Trophoblast cell (in vitro differentiated cells and primary cell): ENCODE measurements at regions not wholly inside any gene's neighbourhood (a gene's known extent, or its start where the extent isn't known, plus 50 kb on each side); places are given as distances from the start of the nearest gene placed in this dataset.

Source experiments
- DNase-seq, 2 donors: peaks; one replicate each; pipeline ENCODE4 v3.0.0-alpha.2; 2016
- H2AFZ ChIP-seq: 2 replicates; pipeline ENCODE4 v1.6.1; 2013; ENCODE audit warnings: low read length, moderate library complexity, mild to moderate bottlenecking; ENCODE audit not compliant: insufficient read depth, poor library complexity
- H2AK5ac ChIP-seq: 2 replicates; pipeline ENCODE4 v1.6.1; 2013; ENCODE audit warnings: mild to moderate bottlenecking, low read length
- H2BK120ac ChIP-seq: 2 replicates; pipeline ENCODE4 v1.6.1; 2013; ENCODE audit warnings: low read length, mild to moderate bottlenecking, moderate library complexity; ENCODE audit not compliant: insufficient read depth, poor library complexity
- H2BK12ac ChIP-seq: 2 replicates; pipeline ENCODE4 v1.6.1; 2013; ENCODE audit warnings: mild to moderate bottlenecking, low read length, moderate library complexity
- H2BK5ac ChIP-seq: 2 replicates; pipeline ENCODE4 v1.6.1; 2013; ENCODE audit warnings: low read length, low read depth, moderate library complexity, mild to moderate bottlenecking; ENCODE audit not compliant: poor library complexity
- H3K14ac ChIP-seq: 2 replicates; pipeline ENCODE4 v1.6.1; 2013; ENCODE audit warnings: mild to moderate bottlenecking, low read length
- H3K18ac ChIP-seq: 2 replicates; pipeline ENCODE4 v1.6.1; 2013; ENCODE audit warnings: mild to moderate bottlenecking, low read length
- H3K23ac ChIP-seq: 2 replicates; pipeline ENCODE4 v1.6.1; 2013; ENCODE audit warnings: low read length
- H3K27ac ChIP-seq: 2 replicates; pipeline ENCODE4 v1.5.1; 2013; ENCODE audit warnings: low read depth, mild to moderate bottlenecking, inconsistent platforms, low read length, moderate library complexity
- H3K27me3 ChIP-seq: 2 replicates; pipeline ENCODE4 v1.6.1; 2013; ENCODE audit warnings: inconsistent platforms, mild to moderate bottlenecking, low read length, moderate library complexity; ENCODE audit not compliant: insufficient read depth
- H3K36me3 ChIP-seq, 2 experiments: 1 replicate in 1 of 2; 2 replicates in 1 of 2; pipeline ENCODE4 v1.6.1; 2013; ENCODE audit warnings: low read length in 2 of 2, mild to moderate bottlenecking in 2 of 2, moderate library complexity in 1 of 2; ENCODE audit not compliant: insufficient read depth in 2 of 2, control insufficient read depth in 1 of 2
- H3K4ac ChIP-seq: 2 replicates; pipeline ENCODE4 v1.6.1; 2013; ENCODE audit warnings: low read depth, mild to moderate bottlenecking, low read length, moderate library complexity
- H3K4me1 ChIP-seq, 2 experiments: 1 replicate in 1 of 2; 2 replicates in 1 of 2; pipeline ENCODE4 v1.6.1; 2013; ENCODE audit warnings: low read length in 2 of 2, mild to moderate bottlenecking in 2 of 2, moderate library complexity in 1 of 2; ENCODE audit not compliant: insufficient read depth in 2 of 2, control insufficient read depth in 1 of 2
- H3K4me2 ChIP-seq: 2 replicates; pipeline ENCODE4 v1.6.1; 2013; ENCODE audit warnings: inconsistent platforms, mild to moderate bottlenecking, low read length, moderate library complexity
- H3K4me3 ChIP-seq: 2 replicates; pipeline ENCODE4 v1.5.1; 2013; ENCODE audit warnings: mild to moderate bottlenecking, low read depth, low read length, inconsistent platforms
- H3K79me1 ChIP-seq: one replicate; pipeline ENCODE4 v1.6.1; 2013; ENCODE audit warnings: low read length
- H3K79me2 ChIP-seq: 2 replicates; pipeline ENCODE4 v1.6.1; 2013; ENCODE audit warnings: low read length, mild to moderate bottlenecking; ENCODE audit not compliant: control insufficient read depth, insufficient read depth, poor library complexity
- H3K9ac ChIP-seq: 2 replicates; pipeline ENCODE4 v1.6.1; 2013; ENCODE audit warnings: mild to moderate bottlenecking, low read length
- H3K9me3 ChIP-seq: 2 replicates; pipeline ENCODE4 v1.6.1; 2013; ENCODE audit warnings: low read depth, mild to moderate bottlenecking, control low read depth, inconsistent platforms, low read length; ENCODE audit not compliant: insufficient read depth
- H4K12ac ChIP-seq: 2 replicates; pipeline ENCODE4 v1.6.1; 2013; ENCODE audit warnings: low read depth, mild to moderate bottlenecking, low read length, moderate library complexity
- H4K8ac ChIP-seq: 2 replicates; pipeline ENCODE4 v1.6.1; 2013; ENCODE audit warnings: low read depth, mild to moderate bottlenecking, low read length, moderate library complexity
- H4K91ac ChIP-seq: one replicate; pipeline ENCODE4 v1.6.1; 2013; ENCODE audit warnings: low read depth, mild to moderate bottlenecking, low read length, moderate library complexity
- WGBS: extraction: QIAGEN DNeasy Blood & Tissue Kit; methylation state at CpG from one replicate; pipeline ENCODE4 v1.1.7; 2013; ENCODE audit warnings: missing lambda C conversion rate; ENCODE audit not compliant: insufficient read length, insufficient coverage; ENCODE audit errors: extremely low coverage; 5-methylcytosine and 5-hydroxymethylcytosine counted together

DNA sequence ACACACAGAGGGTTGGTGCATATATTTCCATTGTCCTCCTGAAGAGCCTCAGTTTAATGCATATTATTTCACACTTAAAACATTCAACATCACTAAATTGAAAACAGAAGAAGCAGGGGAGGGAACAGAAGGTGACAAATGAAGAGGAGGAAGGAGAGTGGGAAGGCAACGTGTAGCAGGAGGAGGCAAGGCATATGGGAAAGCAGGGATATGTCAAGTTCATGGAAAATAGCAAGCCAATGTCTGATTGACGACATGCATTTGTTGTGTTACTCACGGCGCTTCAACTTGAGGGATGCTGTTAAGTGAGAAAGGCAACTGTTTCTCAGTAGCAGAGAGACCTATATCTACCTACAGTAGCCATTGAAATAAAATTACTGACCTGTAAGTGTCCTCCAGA is 154.5 kb downstream of the NSUN3 start:
- DNase-seq: no peak
- Histone ChIP-seq H2AK5ac (no peak overlapping the region), H3K4ac (no peak overlapping the region), H3K14ac (no peak overlapping the region), H3K9ac (no peak overlapping the region), H3K23ac (no peak overlapping the region), H3K4me3 (no peak overlapping the region), H4K12ac (no peak overlapping the region), H3K79me2 (no peaks in the 10 kb centered on the region), H3K18ac (no peak overlapping the region), H4K91ac (no peak overlapping the region), H2BK120ac (no peak overlapping the region), H4K8ac (no peak overlapping the region), H2AFZ (no peak overlapping the region), H3K27me3 (no peaks in the 10 kb centered on the region), H2BK5ac (no peak overlapping the region), H3K9me3 (no peaks in the 10 kb centered on the region), H3K79me1 (no peaks in the 10 kb centered on the region), H3K27ac (no peak overlapping the region), H3K4me1 (no peaks in the 10 kb centered on the region), H2BK12ac (no peak overlapping the region), H3K4me2 (no peak overlapping the region), H3K36me3 (no peaks in the 10 kb centered on the region)
- no CpG with 5 or more reads among the region's 4 CpGs for WGBS

DNA sequence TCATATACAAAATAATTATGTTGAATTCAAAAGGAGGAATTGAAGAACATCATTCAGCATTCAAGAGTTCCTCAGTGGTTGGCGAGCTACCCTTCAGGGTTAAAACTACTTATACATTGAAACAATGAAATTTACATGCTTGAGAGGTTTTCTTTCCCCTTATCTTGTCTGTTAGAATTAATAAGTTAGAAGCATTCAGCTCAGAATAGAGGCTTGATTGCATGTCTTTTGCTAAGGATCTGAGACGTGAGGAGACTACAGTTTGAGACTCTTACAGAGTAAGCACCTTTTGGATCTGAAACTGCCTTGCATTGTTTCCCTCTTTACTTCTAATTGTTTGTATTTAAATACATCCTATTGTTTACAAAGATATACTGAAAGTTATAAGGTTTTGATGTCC is 157.6 kb downstream of the NSUN3 start:
- H3K4me3 ChIP-seq: no peak overlapping the region
- no peak overlapping the region for H4K8ac ChIP-seq
- no peak overlapping the region for H2AFZ ChIP-seq
- H3K79me1 ChIP-seq: no peaks in the 10 kb centered on the region
- H3K9ac ChIP-seq: no peak overlapping the region
- no peaks in the 10 kb centered on the region for H3K79me2 ChIP-seq
- H3K18ac ChIP-seq: no peak overlapping the region
- H4K91ac ChIP-seq: no peak overlapping the region
- H3K4me1 ChIP-seq: no peaks in the 10 kb centered on the region
- H3K23ac ChIP-seq: no peak overlapping the region
- H2BK5ac ChIP-seq: no peak overlapping the region
- WGBS: no CpG with 5 or more reads among the region's 2 CpGs
- DNase-seq: no peak
- no peak overlapping the region for H2BK120ac ChIP-seq
- H3K36me3 ChIP-seq: no peaks in the 10 kb centered on the region
- no peak overlapping the region for H2BK12ac ChIP-seq
- H3K27me3 ChIP-seq: no peaks in the 10 kb centered on the region
- H3K4ac ChIP-seq: no peak overlapping the region
- H3K27ac ChIP-seq: no peak overlapping the region
- no peak overlapping the region for H3K14ac ChIP-seq
- H3K4me2 ChIP-seq: no peak overlapping the region
- no peak overlapping the region for H2AK5ac ChIP-seq
- H4K12ac ChIP-seq: no peak overlapping the region
- no peaks in the 10 kb centered on the region for H3K9me3 ChIP-seq

DNA sequence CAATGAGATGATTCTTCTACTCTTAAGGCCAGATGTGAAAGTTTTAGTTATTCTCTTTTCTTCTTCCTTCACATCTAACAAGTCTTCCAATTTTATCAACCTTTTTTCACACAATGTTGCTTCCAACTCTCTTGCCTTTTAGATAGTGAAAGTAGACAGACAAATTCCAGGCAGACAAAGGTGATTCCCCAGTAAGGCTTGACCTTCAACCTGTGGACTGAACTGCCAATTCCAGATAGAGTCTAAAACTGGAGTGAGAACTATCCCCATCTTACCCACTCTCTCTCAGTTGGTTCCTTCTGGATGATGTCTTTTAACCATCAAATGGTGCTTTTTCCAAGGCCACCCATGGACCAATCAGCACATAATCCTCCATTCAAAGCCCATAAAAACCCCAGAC is 159.0 kb downstream of the NSUN3 start:
- Histone ChIP-seq H3K4me3 (no peak overlapping the region), H3K18ac (no peak overlapping the region), H3K9me3 (no peaks in the 10 kb centered on the region), H3K4ac (no peak overlapping the region), H3K14ac (no peak overlapping the region), H3K36me3 (no peaks in the 10 kb centered on the region), H2BK5ac (no peak overlapping the region), H3K27ac (no peak overlapping the region), H4K91ac (no peak overlapping the region), H2AK5ac (no peak overlapping the region), H3K9ac (no peak overlapping the region), H4K8ac (no peak overlapping the region), H3K27me3 (no peaks in the 10 kb centered on the region), H3K79me1 (no peaks in the 10 kb centered on the region), H3K4me1 (no peaks in the 10 kb centered on the region), H3K79me2 (no peaks in the 10 kb centered on the region), H3K23ac (no peak overlapping the region), H4K12ac (no peak overlapping the region), H2BK12ac (no peak overlapping the region), H2BK120ac (no peak overlapping the region), H3K4me2 (no peak overlapping the region), H2AFZ (no peak overlapping the region)
- DNase-seq: no peak

DNA sequence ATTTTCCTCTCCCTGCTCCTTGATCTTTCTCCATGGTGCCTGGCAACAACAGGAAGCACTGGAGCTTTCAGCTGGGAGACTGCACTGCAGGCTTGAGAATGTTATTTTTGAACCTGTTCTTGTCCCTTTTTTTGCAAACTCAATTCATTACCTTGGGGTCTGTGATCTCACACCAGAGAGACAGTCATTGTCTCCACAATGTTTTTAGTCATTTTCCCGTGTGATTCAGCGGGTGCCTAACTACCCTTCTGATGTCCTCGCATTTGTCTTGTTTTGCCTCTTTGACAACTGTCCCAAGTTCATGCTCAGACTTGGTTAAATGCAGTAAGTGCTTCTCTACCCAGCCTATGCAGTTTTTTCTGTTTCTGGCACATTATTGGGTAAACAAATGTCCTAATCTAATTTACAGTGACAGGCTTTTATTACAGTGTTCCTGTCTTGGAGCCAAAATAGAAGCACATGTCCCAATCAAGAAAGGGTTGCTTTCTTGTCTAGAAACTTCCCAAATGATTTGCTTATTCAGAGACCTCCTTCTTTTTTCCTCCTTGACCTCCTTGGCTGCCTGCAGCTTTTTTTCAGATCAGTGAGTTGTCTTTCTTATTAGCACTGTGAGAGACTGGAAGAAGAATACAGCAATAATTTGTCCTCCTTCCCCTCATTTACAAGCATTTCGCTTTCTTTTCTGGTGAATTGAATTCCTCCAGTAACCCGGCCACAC is 162.4 kb downstream of the NSUN3 start:
- Histone ChIP-seq H2BK120ac (no peak overlapping the region), H4K8ac (no peak overlapping the region), H3K9ac (no peak overlapping the region), H3K4me1 (no peaks in the 10 kb centered on the region), H3K14ac (no peak overlapping the region), H3K79me2 (no peaks in the 10 kb centered on the region), H2BK5ac (no peak overlapping the region), H3K18ac (no peak overlapping the region), H4K12ac (no peak overlapping the region), H2AK5ac (no peak overlapping the region), H3K23ac (no peak overlapping the region), H2BK12ac (no peak overlapping the region), H3K9me3 (no peaks in the 10 kb centered on the region), H4K91ac (no peak overlapping the region), H2AFZ (no peak overlapping the region), H3K4me3 (no peak overlapping the region), H3K36me3 (no peaks in the 10 kb centered on the region), H3K27ac (no peak overlapping the region), H3K4ac (no peak overlapping the region), H3K79me1 (no peaks in the 10 kb centered on the region), H3K4me2 (no peak overlapping the region), H3K27me3 (no peaks in the 10 kb centered on the region)
- DNase-seq: no peak
- WGBS: no CpG with 5 or more reads among the region's 5 CpGs
